H9 (cell line): ENCODE measurements at regions not wholly inside any gene's neighbourhood (a gene's known extent, or its start where the extent isn't known, plus 50 kb on each side); places are given as distances from the start of the nearest gene placed in this dataset.

Source experiments
- DNase-seq: peaks from one replicate; pipeline ENCODE4 v3.0.0-alpha.2; 2017
- H2AFZ ChIP-seq: one replicate; pipeline ENCODE4 v1.6.1; 2013; ENCODE audit warnings: mild to moderate bottlenecking, low read length, control low read depth, moderate library complexity
- H2AK5ac ChIP-seq: 2 replicates; pipeline ENCODE4 v1.6.1; 2013; ENCODE audit warnings: low read length, control low read depth, mixed read lengths; ENCODE audit not compliant: insufficient read length
- H2BK120ac ChIP-seq: one replicate; pipeline ENCODE4 v1.6.1; 2013; ENCODE audit warnings: low read depth, mild to moderate bottlenecking, low read length, control low read depth, inconsistent platforms; ENCODE audit not compliant: poor library complexity, severe bottlenecking
- H2BK12ac ChIP-seq: 2 replicates; pipeline ENCODE4 v1.6.1; 2013; ENCODE audit warnings: low read length, control low read depth, mixed read lengths, low read depth; ENCODE audit not compliant: insufficient read length
- H2BK15ac ChIP-seq: 2 replicates; pipeline ENCODE4 v1.6.1; 2013; ENCODE audit warnings: low read depth, low read length, control low read depth
- H2BK20ac ChIP-seq: one replicate; pipeline ENCODE4 v1.6.1; 2013; ENCODE audit warnings: low read depth, mild to moderate bottlenecking, low read length, control low read depth, inconsistent platforms; ENCODE audit not compliant: poor library complexity, severe bottlenecking
- H2BK5ac ChIP-seq: 2 replicates; pipeline ENCODE4 v1.6.1; 2013; ENCODE audit warnings: low read length, control low read depth, mixed read lengths; ENCODE audit not compliant: insufficient read length
- H3K14ac ChIP-seq: 2 replicates; pipeline ENCODE4 v1.6.1; 2013; ENCODE audit warnings: low read length, control low read depth; ENCODE audit not compliant: insufficient read depth
- H3K18ac ChIP-seq: 2 replicates; pipeline ENCODE4 v1.6.1; 2013; ENCODE audit warnings: low read depth, mild to moderate bottlenecking, mixed read lengths, low read length, control low read depth; ENCODE audit not compliant: insufficient read length
- H3K23ac ChIP-seq: 2 replicates; pipeline ENCODE4 v1.6.1; 2013; ENCODE audit warnings: low read length, control low read depth, mixed read lengths, low read depth; ENCODE audit not compliant: insufficient read length
- H3K23me2 ChIP-seq: 2 replicates; pipeline ENCODE4 v1.6.1; 2013; ENCODE audit warnings: low read depth, mild to moderate bottlenecking, mixed read lengths, low read length, control low read depth; ENCODE audit not compliant: insufficient read length, poor library complexity, severe bottlenecking
- H3K27ac ChIP-seq: 2 replicates; pipeline ENCODE4 v1.5.1; 2013; ENCODE audit warnings: low read length, control low read depth, mixed read lengths, low read depth; ENCODE audit not compliant: insufficient read length
- H3K27me3 ChIP-seq: 2 replicates; pipeline ENCODE4 v1.6.1; 2013; ENCODE audit warnings: low read length, control low read depth, inconsistent platforms; ENCODE audit not compliant: insufficient read depth
- H3K4ac ChIP-seq: 2 replicates; pipeline ENCODE4 v1.6.1; 2013; ENCODE audit warnings: low read depth, mild to moderate bottlenecking, control low read depth, inconsistent platforms, low read length, moderate library complexity
- H3K4me1 ChIP-seq: 2 replicates; pipeline ENCODE4 v1.6.1; 2013; ENCODE audit warnings: low read length, control low read depth, inconsistent platforms; ENCODE audit not compliant: insufficient read depth
- H3K4me2 ChIP-seq: 2 replicates; pipeline ENCODE4 v1.6.1; 2013; ENCODE audit warnings: low read length, control low read depth, mixed read lengths; ENCODE audit not compliant: insufficient read length, insufficient read depth
- H3K56ac ChIP-seq: 2 replicates; pipeline ENCODE4 v1.6.1; 2013; ENCODE audit warnings: low read depth, mild to moderate bottlenecking, mixed read lengths, low read length, control low read depth; ENCODE audit not compliant: insufficient read length
- H3K79me1 ChIP-seq: 2 replicates; pipeline ENCODE4 v1.6.1; 2013; ENCODE audit warnings: low read depth, mild to moderate bottlenecking, moderate library complexity, low read length, control low read depth, inconsistent platforms; ENCODE audit not compliant: insufficient read depth, poor library complexity, severe bottlenecking
- H3K79me2 ChIP-seq: 2 replicates; pipeline ENCODE4 v1.6.1; 2013; ENCODE audit warnings: low read length, control low read depth, inconsistent platforms; ENCODE audit not compliant: insufficient read depth
- H3K9ac ChIP-seq: 2 replicates; pipeline ENCODE4 v1.6.1; 2013; ENCODE audit warnings: low read length, control low read depth, mixed read lengths; ENCODE audit not compliant: insufficient read length; ENCODE audit errors: extremely low read depth
- H3K9me3 ChIP-seq: one replicate; pipeline ENCODE4 v1.6.1; 2013; ENCODE audit warnings: low read depth, low read length, inconsistent platforms; ENCODE audit not compliant: control insufficient read depth
- H3T11ph ChIP-seq: one replicate; pipeline ENCODE4 v1.6.1; 2013; ENCODE audit warnings: mild to moderate bottlenecking, low read length, control low read depth, inconsistent platforms
- H4K20me1 ChIP-seq: one replicate; pipeline ENCODE4 v1.6.1; 2013; ENCODE audit not compliant: control insufficient read depth, insufficient read length, insufficient read depth
- H4K5ac ChIP-seq: 2 replicates; pipeline ENCODE4 v1.6.1; 2013; ENCODE audit warnings: low read depth, mild to moderate bottlenecking, mixed read lengths, low read length, control low read depth; ENCODE audit not compliant: insufficient read length
- H4K8ac ChIP-seq: replicated peaks from 2 replicates; pipeline ENCODE4 v1.6.1; 2013; ENCODE audit warnings: low read length, control low read depth, mixed read lengths, low read depth; ENCODE audit not compliant: insufficient read length
- H4K91ac ChIP-seq: 2 replicates; pipeline ENCODE4 v1.6.1; 2013; ENCODE audit warnings: low read depth, mild to moderate bottlenecking, moderate library complexity, mixed read lengths, low read length, control low read depth; ENCODE audit not compliant: insufficient read length
- H3K27ac Mint-ChIP-seq, 3 experiments: 2 replicates in 2 of 3; 3 replicates in 1 of 3; pipeline ENCODE4 v1.8.0; 2020 to 2021; ENCODE audit warnings: mixed read lengths in 3 of 3, mild to moderate bottlenecking in 1 of 3, moderate library complexity in 1 of 3
- H3K27me3 Mint-ChIP-seq: 2 replicates; pipeline ENCODE4 v1.8.0; 2021; ENCODE audit warnings: low read depth, mild to moderate bottlenecking, moderate library complexity, mixed read lengths
- H3K36me3 Mint-ChIP-seq, 3 experiments: 2 replicates in 2 of 3; 3 replicates in 1 of 3; pipeline ENCODE4 v1.8.0; 2020 to 2021; ENCODE audit warnings: low read depth in 3 of 3, mixed read lengths in 3 of 3; ENCODE audit not compliant: insufficient read depth in 1 of 3
- H3K4me1 Mint-ChIP-seq, 2 experiments: 2 replicates each; pipeline ENCODE4 v1.8.0; 2020; ENCODE audit warnings: mixed read lengths in 2 of 2
- H3K4me3 Mint-ChIP-seq, 2 experiments: 2 replicates in 1 of 2; 3 replicates in 1 of 2; pipeline ENCODE4 v1.8.0; 2020 to 2021; ENCODE audit warnings: mild to moderate bottlenecking in 2 of 2, mixed read lengths in 2 of 2, moderate library complexity in 1 of 2
- H3K9me3 Mint-ChIP-seq, 2 experiments: 2 replicates in 1 of 2; 3 replicates in 1 of 2; pipeline ENCODE4 v1.8.0; 2020; ENCODE audit warnings: mild to moderate bottlenecking in 2 of 2, mixed read lengths in 2 of 2, moderate library complexity in 1 of 2
- CTCF ChIP-seq: fragments of 200-600 bp; sonication (generic); conservative IDR thresholded peaks from 3 replicates; pipeline ENCODE4 v1.8.0; 2021; ENCODE audit warnings: antibody characterized with exemption, mild to moderate bottlenecking
- WGBS: extraction: QIAGEN DNeasy Blood & Tissue Kit; methylation state at CpG from one replicate; pipeline ENCODE4 v1.1.7; 2013; ENCODE audit warnings: missing lambda C conversion rate, low lambda C conversion rate, mixed read lengths; ENCODE audit not compliant: insufficient read length; ENCODE audit errors: extremely low coverage; 5-methylcytosine and 5-hydroxymethylcytosine counted together

GRCh38 chr2:125479143-125479636 is 1176.8 kb upstream of the GYPC start:
- WGBS = no CpG with 5 or more reads among the region's 24 CpGs
- no peak overlapping the region for H3K27ac Mint-ChIP-seq
- no peaks in the 10 kb centered on the region for H3K27me3 Mint-ChIP-seq

More at GRCh38 chr2:125479143-125479636, 1176.8 kb upstream of the GYPC start:
- Mint-ChIP-seq H3K9me3 (peaks cover 31 to 39% of the 10 kb centered on the region in 2 experiments; a peak in 4 of 5 replicates), H3K4me1 (no peaks in the 10 kb centered on the region), H3K36me3 (peaks cover 5 to 32% (median 19%) of the 10 kb centered on the region in 3 experiments; a peak in 6 of 7 replicates), H3K4me3 (no peak overlapping the region)
- Histone ChIP-seq H3K4me1 (no peaks in the 10 kb centered on the region), H3K56ac (no peak overlapping the region), H2AFZ (no peak overlapping the region), H3K27me3 (no peaks in the 10 kb centered on the region), H4K5ac (no peak overlapping the region), H2BK15ac (no peak overlapping the region), H2BK120ac (no peak overlapping the region), H3K4ac (no peak overlapping the region), H3K79me2 (no peaks in the 10 kb centered on the region), H3K4me2 (no peak overlapping the region), H3K9me3 (no peaks in the 10 kb centered on the region), H2BK20ac (no peak overlapping the region), H4K8ac (no peak overlapping the region), H2BK5ac (no peak overlapping the region), H3K79me1 (no peaks in the 10 kb centered on the region), H3K14ac (no peak overlapping the region), H4K20me1 (no peaks in the 10 kb centered on the region), H2BK12ac (no peak overlapping the region), H3K23ac (no peak overlapping the region), H3K23me2 (no peaks in the 10 kb centered on the region), H4K91ac (no peak overlapping the region), H3K18ac (no peak overlapping the region), H3T11ph (no peak overlapping the region), H2AK5ac (no peak overlapping the region), H3K9ac (no peak overlapping the region), H3K27ac (no peak overlapping the region)
- TF ChIP-seq CTCF = no peak
- DNase-seq = no peak
